GM12878 (cell line): ENCODE measurements at regions not wholly inside any gene's neighbourhood (a gene's known extent, or its start where the extent isn't known, plus 50 kb on each side); places are given as distances from the start of the nearest gene placed in this dataset.

Experiments
- ATAC-seq: fragments of 200-7000 bp; cut with Tn5 transposase; 3 replicates; pipeline ENCODE4 v1.9.1; 2020; ENCODE audit warnings: mild to moderate bottlenecking, moderate library complexity
- BruUV-seq: library from RNA; stranded (reverse); fragments of 400-500 nt; replicated peaks from 2 replicates; lab custom pipeline; 2021; lab: Mats Ljungman, UMichigan
- CTCF ChIA-PET: fragments of 300-600 bp; sonication (Branson Sonifier 250); formaldehyde crosslinking; extraction: SDS; loops from one replicate; lab custom pipeline; 2021; ENCODE audit warnings: inconsistent platforms; lab: Yijun Ruan, JAX
- POLR2A ChIA-PET: fragments of 350-600 bp; formaldehyde crosslinking; extraction: SDS; loops from one replicate; lab custom pipeline; 2021; ENCODE audit warnings: inconsistent platforms; lab: Charles Lee
- RAD21 ChIA-PET: fragments of 300-600 bp; sonication (Branson Sonifier 250); formaldehyde crosslinking; loops from one replicate; lab custom pipeline; 2023; ENCODE audit warnings: antibody characterized with exemption; ENCODE audit not compliant: unreplicated experiment; lab: Charles Lee
- SMC1A ChIA-PET: fragments of 300-600 bp; sonication (Branson Sonifier 250); formaldehyde crosslinking; loops from one replicate; lab custom pipeline; 2023; ENCODE audit not compliant: unreplicated experiment, uncharacterized antibody; lab: Charles Lee
- DNase-seq: peaks from one replicate; pipeline ENCODE4 v3.0.0-alpha.2; 2011; ENCODE audit warnings: low read depth, low spot score
- FAIRE-seq: peaks from 3 replicates; lab custom pipeline; 2011; peaks lifted over from hg19 to GRCh38; lab: Jason Lieb, UNC
- H2AFZ ChIP-seq: 2 replicates; pipeline ENCODE4 v1.6.0; 2011; ENCODE audit warnings: low read depth, low read length, control low read depth; ENCODE audit not compliant: control insufficient read depth
- H3K27ac ChIP-seq: 2 replicates; pipeline ENCODE4 v1.5.1; 2011; ENCODE audit warnings: control low read depth; ENCODE audit not compliant: control insufficient read depth, insufficient read depth
- H3K27me3 ChIP-seq, 2 experiments: replicated peaks in 1 of 2; 2 replicates each; pipeline versions ENCODE4 v1.6.0 to v1.6.1; 2011; ENCODE audit warnings: low read length in 1 of 2; ENCODE audit not compliant: control insufficient read depth in 2 of 2, insufficient read depth in 2 of 2
- H3K36me3 ChIP-seq, 2 experiments: 2 replicates each; pipeline ENCODE4 v1.5.1; 2011; ENCODE audit warnings: low read length in 1 of 2; ENCODE audit not compliant: control insufficient read depth in 2 of 2, insufficient read depth in 2 of 2
- H3K4me1 ChIP-seq: 2 replicates; pipeline ENCODE4 v1.6.1; 2011; ENCODE audit warnings: mild to moderate bottlenecking, low read length, moderate library complexity, mixed read lengths; ENCODE audit not compliant: control insufficient read depth, insufficient read depth
- H3K4me2 ChIP-seq: 2 replicates; pipeline ENCODE4 v1.6.0; 2011; ENCODE audit warnings: control low read depth; ENCODE audit not compliant: control insufficient read depth, insufficient read depth
- H3K4me3 ChIP-seq: fragments of 200-600 bp; sonication (generic); 2 replicates; pipeline ENCODE4 v1.5.1; 2016
- H3K79me2 ChIP-seq: 2 replicates; pipeline ENCODE4 v1.6.0; 2011; ENCODE audit warnings: low read length; ENCODE audit not compliant: control insufficient read depth, insufficient read depth
- H3K9ac ChIP-seq: 2 replicates; pipeline ENCODE4 v1.8.0; 2011; ENCODE audit warnings: low read length, control low read depth, mixed read lengths; ENCODE audit not compliant: control insufficient read depth, insufficient read depth
- H3K9me3 ChIP-seq: replicated peaks from 3 replicates; pipeline ENCODE4 v1.5.1; 2011; ENCODE audit warnings: mild to moderate bottlenecking, low read length; ENCODE audit not compliant: control insufficient read depth, insufficient read depth
- H4K20me1 ChIP-seq: 2 replicates; pipeline ENCODE4 v1.6.0; 2011; ENCODE audit not compliant: control insufficient read depth, insufficient read depth
- ATF2 ChIP-seq: IDR thresholded peaks from 2 replicates; pipeline ENCODE4 v1.6.1; 2012; ENCODE audit warnings: low read length, inconsistent platforms
- ELK1 ChIP-seq: IDR thresholded peaks from 2 replicates; pipeline ENCODE4 v1.6.1; 2012; ENCODE audit warnings: low read depth, low read length, improper control_type of control experiment
- FOS ChIP-seq: IDR thresholded peaks from 3 replicates; pipeline ENCODE4 v1.6.1; 2011; ENCODE audit warnings: borderline replicate concordance; ENCODE audit not compliant: insufficient read length; ENCODE audit errors: extremely low read depth
- HDGF ChIP-seq: fragments of 450-650 bp; IDR thresholded peaks from 2 replicates; pipeline ENCODE4 v1.6.1; 2016; ENCODE audit warnings: antibody characterized with exemption
- KDM1A ChIP-seq: fragments of 200-600 bp; sonication (generic); IDR thresholded peaks from 2 replicates; pipeline ENCODE4 v1.6.1; 2016; ENCODE audit warnings: borderline replicate concordance
- MYC ChIP-seq: IDR thresholded peaks from 2 replicates; pipeline ENCODE4 v1.6.1; 2011; ENCODE audit warnings: mild to moderate bottlenecking, low read length, moderate library complexity, inconsistent platforms; ENCODE audit not compliant: insufficient read depth, insufficient replicate concordance, insufficient read length, severe bottlenecking
- NR2C2 ChIP-seq: IDR thresholded peaks from 2 replicates; pipeline ENCODE4 v1.6.1; 2011; ENCODE audit warnings: borderline replicate concordance, low read depth; ENCODE audit not compliant: control insufficient read depth, insufficient read length
- PAX5 ChIP-seq: IDR thresholded peaks from 2 replicates; pipeline ENCODE4 v1.6.1; 2011; ENCODE audit warnings: low read depth, low read length, borderline replicate concordance
- PAX8 ChIP-seq: fragments of 450-650 bp; IDR thresholded peaks from 2 replicates; pipeline ENCODE4 v1.6.1; 2017; ENCODE audit warnings: mild to moderate bottlenecking, moderate library complexity
- PKNOX1 ChIP-seq: fragments of 450-650 bp; IDR thresholded peaks from 2 replicates; pipeline ENCODE4 v1.6.1; 2016; ENCODE audit warnings: mild to moderate bottlenecking
- RELB ChIP-seq: fragments of 450-650 bp; IDR thresholded peaks from 2 replicates; pipeline ENCODE4 v1.6.1; 2017; ENCODE audit warnings: low read depth, mild to moderate bottlenecking, moderate library complexity
- SKIL ChIP-seq: fragments of 450-650 bp; IDR thresholded peaks from 2 replicates; pipeline ENCODE4 v1.6.1; 2017; ENCODE audit warnings: mild to moderate bottlenecking, low read depth, inconsistent platforms; ENCODE audit not compliant: poor library complexity, severe bottlenecking
- TBL1XR1 ChIP-seq: IDR thresholded peaks from 2 replicates; pipeline ENCODE4 v1.6.1; 2012; ENCODE audit warnings: low read depth, low read length, improper control_type of control experiment
- ZNF24 ChIP-seq: fragments of 450-650 bp; IDR thresholded peaks from 2 replicates; pipeline ENCODE4 v1.6.1; 2017; ENCODE audit warnings: antibody characterized with exemption, mild to moderate bottlenecking
- WGBS: methylation state at CpG from one replicate; pipeline ENCODE4 v1.1.6; 2016; ENCODE audit warnings: low lambda C conversion rate; ENCODE audit not compliant: insufficient replicate concordance, insufficient coverage; ENCODE audit errors: missing lambda C conversion rate; 5-methylcytosine and 5-hydroxymethylcytosine counted together
- in situ Hi-C: fragments of 300-500 bp; cut with MboI; formaldehyde crosslinking; loops from 9 replicates; pipeline ENCODE4 v1.14.3; 2018; ENCODE audit warnings: mixed read lengths
- intact Hi-C: fragments of 100-400 bp; cut with micrococcal nuclease; formaldehyde crosslinking; loops from one replicate; pipeline ENCODE4 v1.14.2; 2022; ENCODE audit not compliant: unreplicated experiment

- no peak for TF ChIP-seq PAX8
- no peak for TF ChIP-seq MYC
- no peak for TF ChIP-seq PAX5
Observed at GRCh38 chr1:238955934-238956333, 430.4 kb upstream of the CHRM3 start (continued).

- RAD21 ChIA-PET: no interaction called here
- Histone ChIP-seq H3K36me3 (no peaks in the 10 kb centered on the region), H4K20me1 (no peaks in the 10 kb centered on the region), H3K27me3 (no peaks in the 10 kb centered on the region), H2AFZ (no peak overlapping the region), H3K4me3 (no peak overlapping the region), H3K27ac (no peak overlapping the region), H3K79me2 (no peaks in the 10 kb centered on the region), H3K4me1 (no peaks in the 10 kb centered on the region), H3K9ac (no peak overlapping the region), H3K4me2 (no peak overlapping the region), H3K9me3 (no peaks in the 10 kb centered on the region)
- in situ Hi-C loops (no loop called here), intact Hi-C loops (loop anchor here (5.0 kb wide), 1 partner anchor 1103 kb away; no protein-coding TSS in a partner anchor)
- SMC1A ChIA-PET: no interaction called here
- no peak for ATAC-seq
- no TSS peak for BruUV-seq
- FAIRE-seq: no peak
- 2% methylated on average over 2 of the region's 2 CpGs for WGBS
- POLR2A ChIA-PET: no interaction called here
- CTCF ChIA-PET: no interaction called here
- no peak for DNase-seq
- TF ChIP-seq ZNF24: no peak
- TF ChIP-seq KDM1A: no peak
- no peak for TF ChIP-seq ATF2
- TF ChIP-seq PKNOX1: no peak
- TF ChIP-seq PAX5: no peak
- no peak for TF ChIP-seq ELK1
- no peak for TF ChIP-seq FOS
- no peak for TF ChIP-seq NR2C2
- TF ChIP-seq TBL1XR1: no peak
- no peak for TF ChIP-seq SKIL
- TF ChIP-seq HDGF: no peak
- no peak for TF ChIP-seq RELB
Observed at GRCh38 chr1:238954865-238955264, 431.5 kb upstream of the CHRM3 start.
